OCI-LY1 (cell line): ENCODE measurements at regions not wholly inside any gene's neighbourhood (a gene's known extent, or its start where the extent isn't known, plus 50 kb on each side); places are given as distances from the start of the nearest gene placed in this dataset.

Source experiments
- H2AFZ ChIP-seq: fragments of 200-600 bp; sonication (generic), shearing (Covaris generic); 2 replicates; pipeline ENCODE4 v1.6.0; 2014; ENCODE audit warnings: antibody characterized with exemption, mild to moderate bottlenecking, low read length
- H3F3A ChIP-seq: fragments of 200-600 bp; sonication (generic), shearing (Covaris generic); 2 replicates; pipeline ENCODE4 v1.6.0; 2014; ENCODE audit warnings: mild to moderate bottlenecking, antibody characterized with exemption, low read length, moderate library complexity; ENCODE audit not compliant: insufficient read depth
- H3K27ac ChIP-seq: fragments of 200-600 bp; sonication (generic); 2 replicates; pipeline ENCODE4 v1.5.1; 2014; ENCODE audit warnings: low read length, mixed run types, mild to moderate bottlenecking, low read depth; ENCODE audit not compliant: poor library complexity, severe bottlenecking
- H3K27me3 ChIP-seq: fragments of 200-600 bp; sonication (generic); 2 replicates; pipeline ENCODE4 v1.6.0; 2014; ENCODE audit warnings: antibody characterized with exemption, mild to moderate bottlenecking, low read length, moderate library complexity; ENCODE audit not compliant: insufficient read depth
- H3K36me3 ChIP-seq: fragments of 200-600 bp; sonication (generic); 2 replicates; pipeline ENCODE4 v1.6.1; 2014; ENCODE audit warnings: mild to moderate bottlenecking, antibody characterized with exemption, low read length, moderate library complexity, mixed read lengths; ENCODE audit not compliant: insufficient read depth
- H3K4me1 ChIP-seq: fragments of 200-600 bp; sonication (generic); 2 replicates; pipeline ENCODE4 v1.5.1; 2014; ENCODE audit warnings: mild to moderate bottlenecking, low read length, moderate library complexity; ENCODE audit not compliant: insufficient read depth, severe bottlenecking
- H3K4me2 ChIP-seq: fragments of 200-600 bp; sonication (generic), shearing (Covaris generic); 2 replicates; pipeline ENCODE4 v1.6.1; 2014; ENCODE audit warnings: low read length
- H3K4me3 ChIP-seq: fragments of 200-600 bp; sonication (generic); 2 replicates; pipeline ENCODE4 v1.5.1; 2014; ENCODE audit warnings: low read length, low read depth, mild to moderate bottlenecking, mixed read lengths; ENCODE audit not compliant: poor library complexity, severe bottlenecking
- H3K79me2 ChIP-seq: fragments of 200-600 bp; shearing (Covaris generic); 2 replicates; pipeline ENCODE4 v1.6.1; 2016; ENCODE audit warnings: mixed run types, low read length, mixed read lengths; ENCODE audit not compliant: insufficient read depth
- H3K9ac ChIP-seq: fragments of 200-600 bp; sonication (generic), shearing (Covaris generic); 2 replicates; pipeline ENCODE4 v1.6.1; 2014; ENCODE audit warnings: mild to moderate bottlenecking, low read length, mixed read lengths
- H3K9me2 ChIP-seq: fragments of 200-600 bp; sonication (generic), shearing (Covaris generic); 2 replicates; pipeline ENCODE4 v1.6.1; 2014; ENCODE audit warnings: low read depth, mild to moderate bottlenecking, low read length, mixed read lengths
- H3K9me3 ChIP-seq: fragments of 200-600 bp; shearing (Covaris generic); 2 replicates; pipeline ENCODE4 v1.6.1; 2014; ENCODE audit warnings: low read length, mixed read lengths
- H4K20me1 ChIP-seq: fragments of 200-600 bp; sonication (generic), shearing (Covaris generic); 2 replicates; pipeline ENCODE4 v1.6.0; 2016; ENCODE audit warnings: mild to moderate bottlenecking, low read length; ENCODE audit not compliant: insufficient read depth
- EZH2 ChIP-seq: fragments of 200-600 bp; sonication (generic), shearing (Covaris generic); IDR thresholded peaks from 2 replicates; pipeline ENCODE4 v1.8.0; 2017; ENCODE audit warnings: borderline replicate concordance, mixed run types, mild to moderate bottlenecking, antibody characterized with exemption, low read length, moderate library complexity, mixed read lengths
- TF ChIP-seq, protein P1 (sequence below): fragments of 200-600 bp; sonication (generic), shearing (Covaris generic); IDR thresholded peaks from 2 replicates; pipeline ENCODE4 v1.5.1; 2017; ENCODE audit warnings: mild to moderate bottlenecking, antibody characterized with exemption, low read length, moderate library complexity, mixed read lengths

GRCh38 chr2:181786371-181787228 is 104.9 kb upstream of the ITPRID2 start:
- Histone ChIP-seq H3F3A (no peaks in the 10 kb centered on the region), H3K36me3 (no peaks in the 10 kb centered on the region), H3K27me3 (no peaks in the 10 kb centered on the region), H3K9me2 (no peaks in the 10 kb centered on the region), H3K4me2 (no peak overlapping the region), H3K9me3 (no peaks in the 10 kb centered on the region), H3K4me1 (no peaks in the 10 kb centered on the region), H3K79me2 (no peaks in the 10 kb centered on the region), H4K20me1 (no peaks in the 10 kb centered on the region), H2AFZ (no peak overlapping the region), H3K9ac (no peak overlapping the region), H3K4me3 (no peak overlapping the region), H3K27ac (no peak overlapping the region)
- TF ChIP-seq, protein P1, sequence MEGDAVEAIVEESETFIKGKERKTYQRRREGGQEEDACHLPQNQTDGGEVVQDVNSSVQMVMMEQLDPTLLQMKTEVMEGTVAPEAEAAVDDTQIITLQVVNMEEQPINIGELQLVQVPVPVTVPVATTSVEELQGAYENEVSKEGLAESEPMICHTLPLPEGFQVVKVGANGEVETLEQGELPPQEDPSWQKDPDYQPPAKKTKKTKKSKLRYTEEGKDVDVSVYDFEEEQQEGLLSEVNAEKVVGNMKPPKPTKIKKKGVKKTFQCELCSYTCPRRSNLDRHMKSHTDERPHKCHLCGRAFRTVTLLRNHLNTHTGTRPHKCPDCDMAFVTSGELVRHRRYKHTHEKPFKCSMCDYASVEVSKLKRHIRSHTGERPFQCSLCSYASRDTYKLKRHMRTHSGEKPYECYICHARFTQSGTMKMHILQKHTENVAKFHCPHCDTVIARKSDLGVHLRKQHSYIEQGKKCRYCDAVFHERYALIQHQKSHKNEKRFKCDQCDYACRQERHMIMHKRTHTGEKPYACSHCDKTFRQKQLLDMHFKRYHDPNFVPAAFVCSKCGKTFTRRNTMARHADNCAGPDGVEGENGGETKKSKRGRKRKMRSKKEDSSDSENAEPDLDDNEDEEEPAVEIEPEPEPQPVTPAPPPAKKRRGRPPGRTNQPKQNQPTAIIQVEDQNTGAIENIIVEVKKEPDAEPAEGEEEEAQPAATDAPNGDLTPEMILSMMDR = no peak
- no peak for TF ChIP-seq EZH2

- H3K9me2 ChIP-seq = no peaks in the 10 kb centered on the region
- no peak overlapping the region for H3K4me2 ChIP-seq
- no peak overlapping the region for H3K9ac ChIP-seq
- no peak for TF ChIP-seq EZH2
- TF ChIP-seq, protein P1 = no peak
- no peaks in the 10 kb centered on the region for H3K4me1 ChIP-seq
- H3K4me3 ChIP-seq = no peak overlapping the region
- H3K27me3 ChIP-seq = no peaks in the 10 kb centered on the region
- no peaks in the 10 kb centered on the region for H3F3A ChIP-seq
- H2AFZ ChIP-seq = no peak overlapping the region
- no peaks in the 10 kb centered on the region for H3K79me2 ChIP-seq
- no peaks in the 10 kb centered on the region for H3K9me3 ChIP-seq
- H4K20me1 ChIP-seq = no peaks in the 10 kb centered on the region
- no peak overlapping the region for H3K27ac ChIP-seq
- no peaks in the 10 kb centered on the region for H3K36me3 ChIP-seq
Measured at GRCh38 chr2:181787310-181788048, 104.1 kb upstream of the ITPRID2 start.

DNA sequence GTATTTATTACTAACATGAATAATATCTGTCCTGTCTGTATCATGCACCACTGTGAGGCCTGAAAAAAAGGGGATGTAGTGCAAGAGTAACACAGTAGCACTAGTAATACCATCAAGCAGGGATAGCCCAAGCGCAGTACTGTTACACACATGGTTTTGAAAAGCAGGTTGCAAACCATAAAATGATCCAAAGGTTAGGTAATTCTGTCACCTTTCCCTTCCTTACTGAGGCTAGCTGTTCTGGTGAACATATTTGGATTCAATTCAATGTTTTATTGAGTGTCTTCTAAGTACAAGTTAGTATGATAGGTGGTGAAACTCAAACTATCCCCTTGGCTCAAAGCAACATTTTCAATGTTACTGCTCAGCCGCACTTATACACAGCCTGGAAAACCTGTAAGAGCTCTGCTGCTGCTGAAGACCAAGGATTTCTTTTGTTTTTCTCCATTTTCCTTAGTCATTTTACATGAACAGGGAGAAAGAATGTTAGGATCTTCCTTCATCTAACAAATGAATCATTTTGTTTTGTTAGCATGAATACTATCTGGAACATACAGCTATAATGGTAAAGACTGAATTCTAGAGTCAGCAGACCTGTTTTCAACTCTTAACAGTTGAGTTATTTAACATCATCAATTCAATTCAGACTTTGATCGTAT is 102.5 kb upstream of the ITPRID2 start:
- Histone ChIP-seq H3K9me2 (no peaks in the 10 kb centered on the region), H3K4me3 (no peak overlapping the region), H3K4me1 (no peaks in the 10 kb centered on the region), H2AFZ (no peak overlapping the region), H3K9ac (no peak overlapping the region), H3K27me3 (no peaks in the 10 kb centered on the region), H3K9me3 (no peaks in the 10 kb centered on the region), H3K4me2 (no peak overlapping the region), H3K27ac (no peak overlapping the region), H4K20me1 (no peaks in the 10 kb centered on the region), H3K79me2 (no peaks in the 10 kb centered on the region), H3K36me3 (no peaks in the 10 kb centered on the region), H3F3A (no peaks in the 10 kb centered on the region)
- TF ChIP-seq, protein P1 = no peak
- TF ChIP-seq EZH2 = no peak
